ENCODE measurements at regions not wholly inside any gene's neighbourhood (a gene's known extent, or its start where the extent isn't known, plus 50 kb on each side); places are given as distances from the start of the nearest gene placed in this dataset.

DNA sequence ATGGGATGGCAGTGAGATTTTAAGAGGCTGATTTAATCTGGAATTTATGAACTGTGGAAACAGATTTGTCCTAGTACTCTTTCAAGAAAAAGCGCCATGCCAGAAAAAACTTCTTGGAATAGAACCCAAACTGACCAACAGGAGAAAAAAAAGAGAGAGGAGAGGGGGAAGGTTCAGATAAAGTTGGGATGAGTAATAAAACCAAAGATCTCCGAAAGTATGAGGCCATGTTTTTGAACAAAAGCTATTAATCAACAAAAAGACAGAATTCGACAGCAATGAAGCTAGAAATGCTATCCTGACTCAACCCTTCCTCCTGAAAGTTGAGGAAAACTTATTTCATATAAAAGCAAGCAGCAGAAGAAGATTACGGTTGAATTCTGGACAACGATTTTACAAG lies 135.5 kb downstream of the CEMIP2 start:
- Mint-ChIP-seq H3K27ac (no peak overlapping the region), H3K4me3 (no peak overlapping the region), H3K4me1 (peaks cover 5% of the 10 kb centered on the region), H3K27me3 (ENCODE audit: insufficient read depth) (no peaks in the 10 kb centered on the region), H3K9me3 (no peaks in the 10 kb centered on the region), H3K36me3 (ENCODE audit: low read depth) (no peaks in the 10 kb centered on the region)
- H3K9ac ChIP-seq (ENCODE audit: extremely low read depth, low read length, poor library complexity, severe bottlenecking), result no peak overlapping the region
- H3K27ac ChIP-seq (ENCODE audit: low read depth, low read length), result no peak overlapping the region
- DNase-seq, result no peak
- TF ChIP-seq, protein P1, sequence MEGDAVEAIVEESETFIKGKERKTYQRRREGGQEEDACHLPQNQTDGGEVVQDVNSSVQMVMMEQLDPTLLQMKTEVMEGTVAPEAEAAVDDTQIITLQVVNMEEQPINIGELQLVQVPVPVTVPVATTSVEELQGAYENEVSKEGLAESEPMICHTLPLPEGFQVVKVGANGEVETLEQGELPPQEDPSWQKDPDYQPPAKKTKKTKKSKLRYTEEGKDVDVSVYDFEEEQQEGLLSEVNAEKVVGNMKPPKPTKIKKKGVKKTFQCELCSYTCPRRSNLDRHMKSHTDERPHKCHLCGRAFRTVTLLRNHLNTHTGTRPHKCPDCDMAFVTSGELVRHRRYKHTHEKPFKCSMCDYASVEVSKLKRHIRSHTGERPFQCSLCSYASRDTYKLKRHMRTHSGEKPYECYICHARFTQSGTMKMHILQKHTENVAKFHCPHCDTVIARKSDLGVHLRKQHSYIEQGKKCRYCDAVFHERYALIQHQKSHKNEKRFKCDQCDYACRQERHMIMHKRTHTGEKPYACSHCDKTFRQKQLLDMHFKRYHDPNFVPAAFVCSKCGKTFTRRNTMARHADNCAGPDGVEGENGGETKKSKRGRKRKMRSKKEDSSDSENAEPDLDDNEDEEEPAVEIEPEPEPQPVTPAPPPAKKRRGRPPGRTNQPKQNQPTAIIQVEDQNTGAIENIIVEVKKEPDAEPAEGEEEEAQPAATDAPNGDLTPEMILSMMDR (conservative IDR thresholded peaks at IDR 0.05), result no peak
- H3K4me1 ChIP-seq (ENCODE audit: control insufficient read depth, insufficient read depth, low read length), result no peaks in the 10 kb centered on the region
- no peaks in the 10 kb centered on the region for H3K36me3 ChIP-seq (ENCODE audit: control insufficient read depth, insufficient read depth, low read length)
- H3K4me3 ChIP-seq (ENCODE audit: low read length), result no peak overlapping the region
- H3K27me3 ChIP-seq (ENCODE audit: control insufficient read depth, insufficient read depth, low read length, poor library complexity, severe bottlenecking), result no peaks in the 10 kb centered on the region
- H3K9me3 ChIP-seq (ENCODE audit: control insufficient read depth, low read length), result no peaks in the 10 kb centered on the region
- 96 to 97% methylated on average over 4 to 5 of the region's 5 CpGs for WGBS, 2 experiments (ENCODE audit: insufficient coverage in 1 of 2, insufficient read length in 1 of 2)

DNA sequence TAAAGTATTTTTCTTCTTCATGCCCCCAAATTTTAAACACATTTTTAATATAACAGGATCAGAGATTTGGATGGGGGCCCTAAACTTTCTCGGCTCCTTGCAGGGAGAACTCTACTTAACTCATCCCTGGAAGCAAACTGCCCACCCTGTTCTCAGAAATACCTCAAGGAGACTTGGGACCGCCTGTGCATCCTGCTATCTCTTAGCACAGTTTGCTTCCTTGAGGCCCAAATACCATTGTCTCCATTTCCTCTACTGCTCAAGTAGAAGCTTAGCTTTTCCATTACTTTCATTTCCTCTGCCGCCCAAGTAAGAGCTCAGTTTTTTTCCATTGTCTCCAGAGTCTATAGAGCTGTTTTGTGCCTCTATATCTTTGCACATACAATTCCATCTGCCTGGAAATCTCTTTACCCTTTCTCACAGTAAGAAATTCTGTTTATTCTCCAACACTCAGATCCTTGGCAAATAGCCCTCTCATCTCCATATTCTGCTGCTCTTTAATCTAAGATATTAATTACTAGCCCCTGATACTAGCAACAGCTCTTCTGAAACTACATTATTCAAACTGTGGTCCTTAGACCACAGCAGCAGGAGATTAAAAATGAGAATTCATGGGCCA lies 137.8 kb downstream of the CEMIP2 start:
- Mint-ChIP-seq H3K9me3 (no peaks in the 10 kb centered on the region), H3K4me3 (no peak overlapping the region), H3K4me1 (no peaks in the 10 kb centered on the region), H3K36me3 (ENCODE audit: low read depth) (no peaks in the 10 kb centered on the region), H3K27ac (no peak overlapping the region), H3K27me3 (ENCODE audit: insufficient read depth) (no peaks in the 10 kb centered on the region)
- 72 to 90% methylated on average over 3 of the region's 3 CpGs for WGBS, 2 experiments (ENCODE audit: insufficient coverage in 1 of 2, insufficient read length in 1 of 2)
- Histone ChIP-seq H3K27me3 (ENCODE audit: control insufficient read depth, insufficient read depth, low read length, poor library complexity, severe bottlenecking) (no peaks in the 10 kb centered on the region), H3K36me3 (ENCODE audit: control insufficient read depth, insufficient read depth, low read length) (no peaks in the 10 kb centered on the region), H3K9me3 (ENCODE audit: control insufficient read depth, low read length) (no peaks in the 10 kb centered on the region), H3K4me1 (ENCODE audit: control insufficient read depth, insufficient read depth, low read length) (no peaks in the 10 kb centered on the region), H3K4me3 (ENCODE audit: low read length) (no peak overlapping the region), H3K27ac (ENCODE audit: low read depth, low read length) (no peak overlapping the region), H3K9ac (ENCODE audit: extremely low read depth, low read length, poor library complexity, severe bottlenecking) (no peak overlapping the region)
- no peak for DNase-seq
- TF ChIP-seq, protein P1 (conservative IDR thresholded peaks at IDR 0.05), result no peak

DNA sequence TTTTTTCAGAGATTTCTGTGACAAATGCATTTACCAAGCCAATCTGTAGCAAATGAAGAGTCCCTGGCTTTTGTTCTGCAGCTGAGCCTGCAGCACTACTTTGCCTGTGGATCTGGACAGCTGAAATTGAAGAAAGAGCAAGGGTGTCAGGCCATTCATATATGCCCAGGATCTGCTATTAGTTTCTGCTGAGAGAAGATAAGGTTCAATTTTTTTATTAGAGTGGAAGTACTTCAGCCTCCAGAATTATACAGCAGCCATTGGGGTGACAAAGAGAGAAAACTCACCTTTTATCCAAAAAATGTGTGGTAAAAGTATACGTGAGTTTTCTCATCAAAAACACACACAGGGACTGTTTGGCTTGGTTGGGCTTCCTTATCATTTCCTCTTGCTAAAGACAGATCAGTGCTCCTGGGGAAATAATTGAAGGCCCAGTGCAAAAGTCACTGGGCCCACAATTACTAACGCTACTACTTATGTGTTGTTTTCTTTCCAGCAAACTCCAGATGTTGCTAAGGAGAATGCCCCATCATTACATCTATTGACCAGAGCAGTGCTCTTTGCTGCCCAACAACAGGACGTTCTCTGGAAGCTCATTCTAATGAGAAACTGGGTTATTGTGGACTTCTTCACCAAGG lies 138.6 kb downstream of the CEMIP2 start:
- Mint-ChIP-seq H3K4me1 (no peaks in the 10 kb centered on the region), H3K27me3 (ENCODE audit: insufficient read depth) (no peaks in the 10 kb centered on the region), H3K4me3 (no peak overlapping the region), H3K9me3 (no peaks in the 10 kb centered on the region), H3K36me3 (ENCODE audit: low read depth) (no peaks in the 10 kb centered on the region), H3K27ac (no peak overlapping the region)
- Histone ChIP-seq H3K36me3 (ENCODE audit: control insufficient read depth, insufficient read depth, low read length) (no peaks in the 10 kb centered on the region), H3K4me1 (ENCODE audit: control insufficient read depth, insufficient read depth, low read length) (no peaks in the 10 kb centered on the region), H3K27ac (ENCODE audit: low read depth, low read length) (no peak overlapping the region), H3K9ac (ENCODE audit: extremely low read depth, low read length, poor library complexity, severe bottlenecking) (no peak overlapping the region), H3K27me3 (ENCODE audit: control insufficient read depth, insufficient read depth, low read length, poor library complexity, severe bottlenecking) (no peaks in the 10 kb centered on the region), H3K9me3 (ENCODE audit: control insufficient read depth, low read length) (no peaks in the 10 kb centered on the region), H3K4me3 (ENCODE audit: low read length) (no peak overlapping the region)
- TF ChIP-seq, protein P1 (conservative IDR thresholded peaks at IDR 0.05), result no peak
- WGBS, 2 experiments (ENCODE audit: insufficient coverage in 1 of 2, insufficient read length in 1 of 2), result 60 to 100% methylated on average over 2 to 3 of the region's 3 CpGs
- no peak for DNase-seq

All from endodermal cell (in vitro differentiated cells).